NOMO-1 treated with dmso at 0.1 percent for 144 hours (cell line): ENCODE measurements at regions not wholly inside any gene's neighbourhood (a gene's known extent, or its start where the extent isn't known, plus 50 kb on each side); places are given as distances from the start of the nearest gene placed in this dataset.
A peak's percentile ranks its signal among the peaks of the same experiment; 100 is the strongest.

Source experiments
- DNase-seq: peaks from one replicate; lab custom pipeline; 2025; ENCODE audit not compliant: unreplicated experiment; lab: John Stamatoyannopoulos, UW

DNA sequence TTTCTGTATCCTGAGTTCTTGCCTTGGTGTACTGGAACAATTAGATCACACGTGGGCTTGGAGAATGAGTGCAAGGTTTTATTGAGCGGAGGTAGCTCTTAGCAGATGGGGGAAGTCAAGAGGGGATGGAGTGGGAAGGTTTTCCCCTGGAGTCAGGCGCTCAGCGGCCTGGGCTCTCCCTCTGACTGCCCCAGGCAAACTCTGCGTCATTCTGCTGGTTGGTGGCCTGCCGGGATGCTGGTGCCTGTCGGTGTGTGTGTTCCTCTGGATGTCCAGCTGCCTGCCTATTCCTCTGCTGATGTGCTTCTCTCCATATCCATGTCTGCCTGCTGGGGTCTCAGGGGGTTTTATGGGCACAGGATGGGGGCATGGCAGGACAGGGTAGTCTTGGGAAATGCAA is 111.0 kb downstream of the TRIB2 start:
- no peak for DNase-seq

DNA sequence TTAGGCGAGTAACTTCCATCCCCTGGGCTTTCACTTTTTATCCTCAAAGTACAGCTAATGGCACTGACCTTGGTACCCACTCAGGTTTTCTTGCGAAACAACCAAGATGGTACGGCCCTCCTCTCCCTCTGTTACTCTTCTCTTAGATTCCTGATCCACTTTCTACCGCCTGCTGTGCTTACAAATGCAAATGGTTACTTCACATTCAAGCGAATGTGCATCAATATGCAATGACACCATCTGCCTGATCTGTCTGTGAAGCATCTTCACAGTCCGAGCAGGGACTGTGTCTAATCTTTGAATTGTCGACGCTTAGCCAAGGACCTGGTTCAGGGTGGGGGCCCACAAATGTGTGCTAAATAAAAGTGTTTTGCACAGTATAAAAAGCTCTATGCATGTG is 112.2 kb downstream of the TRIB2 start:
- no peak for DNase-seq

DNA sequence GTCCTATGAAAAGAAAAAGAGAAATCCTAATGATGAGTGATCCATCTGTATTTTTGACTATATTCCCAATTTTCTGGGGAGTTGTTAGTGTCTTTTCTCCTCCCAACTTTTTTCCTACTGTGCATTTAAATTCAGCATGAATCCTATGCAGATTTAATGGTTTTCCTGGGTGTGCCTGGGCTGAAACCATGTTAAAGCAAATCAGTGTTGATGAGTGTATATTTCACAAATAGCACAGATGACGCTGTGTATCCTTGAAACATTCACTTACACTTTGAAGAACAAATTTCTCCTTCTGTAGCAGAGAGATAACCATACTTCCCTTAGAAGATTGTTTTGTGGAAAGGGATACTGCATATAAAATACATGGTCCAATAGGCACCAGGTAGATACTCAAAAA is 114.3 kb downstream of the TRIB2 start:
- DNase-seq: no peak

DNA sequence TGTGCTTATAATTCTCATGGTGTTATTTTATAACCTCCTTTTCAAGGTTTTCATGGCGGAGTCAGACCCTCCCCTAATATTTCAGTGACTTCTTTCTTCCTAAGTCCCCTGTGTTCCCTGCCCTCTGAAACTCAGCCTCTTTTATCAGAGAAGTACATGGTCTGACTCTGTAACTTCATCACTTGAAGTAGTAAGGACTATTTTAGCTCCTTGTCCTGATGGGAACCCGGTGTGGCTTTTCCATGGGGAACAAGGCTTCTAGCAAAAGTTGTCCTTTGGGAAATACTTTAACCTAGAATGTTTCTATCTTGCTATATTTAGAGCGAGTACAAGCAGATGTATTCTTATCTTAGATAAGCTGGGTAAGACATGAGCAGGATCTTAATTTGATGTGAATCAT is 117.5 kb downstream of the TRIB2 start:
- DNase-seq: no peak

DNA sequence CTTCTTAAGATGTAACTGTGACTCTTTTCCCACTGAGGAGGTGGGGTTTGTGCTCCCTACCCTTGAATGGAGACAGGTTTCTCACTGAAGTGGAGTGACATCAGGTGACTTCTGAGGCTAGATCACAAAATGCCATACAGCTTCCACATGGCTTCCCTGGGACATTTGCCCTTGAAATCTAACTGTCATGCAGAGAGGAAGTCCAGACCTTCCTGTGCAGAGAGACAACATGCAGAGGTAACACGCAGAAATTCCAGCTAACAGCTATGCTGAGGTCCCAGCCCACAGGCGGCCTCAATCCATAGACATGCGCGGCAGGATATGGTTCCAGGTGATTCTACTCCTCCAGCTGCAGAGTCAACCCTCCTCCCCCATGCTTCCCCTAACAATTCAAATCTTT is 119.0 kb downstream of the TRIB2 start:
- DNase-seq: no peak

DNA sequence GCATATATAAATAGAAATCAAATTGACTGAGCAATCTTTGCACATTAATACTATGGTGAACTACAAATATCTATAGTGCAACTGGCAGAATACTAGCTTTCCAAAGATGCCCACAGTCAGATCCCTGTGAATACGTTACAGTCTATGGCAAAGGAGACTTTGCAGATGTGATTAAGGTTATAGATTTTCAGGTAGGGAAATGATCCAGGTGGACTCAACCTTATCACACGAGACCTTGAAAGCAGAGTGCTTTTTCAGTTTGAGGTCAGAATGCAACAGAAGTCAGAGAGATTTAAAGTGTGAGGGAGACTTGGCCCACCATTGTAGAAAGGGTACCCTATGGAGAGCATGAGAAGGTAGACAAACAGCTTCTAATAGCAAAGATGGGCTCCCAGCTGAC is 122.6 kb downstream of the TRIB2 start:
- DNase-seq: no peak

DNA sequence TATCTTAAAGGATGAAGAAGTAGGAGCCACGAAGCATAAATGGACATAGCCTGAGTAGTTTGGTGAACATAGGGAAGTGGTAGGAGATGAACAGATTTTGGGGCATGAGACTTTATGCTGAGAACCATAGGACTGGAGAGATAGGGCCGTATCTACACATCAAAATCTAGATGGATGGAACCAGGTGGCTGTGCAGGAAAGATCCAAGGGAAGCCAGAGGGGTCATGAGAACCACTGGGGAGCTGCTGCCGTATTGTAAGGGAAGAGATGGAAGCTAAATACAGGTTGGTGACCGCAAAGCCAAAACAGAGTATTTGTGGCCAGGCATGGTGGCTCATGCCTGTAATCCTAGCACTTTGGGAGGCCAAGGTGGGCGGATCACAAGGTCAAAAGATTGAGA is 124.3 kb downstream of the TRIB2 start:
- DNase-seq: no peak

DNA sequence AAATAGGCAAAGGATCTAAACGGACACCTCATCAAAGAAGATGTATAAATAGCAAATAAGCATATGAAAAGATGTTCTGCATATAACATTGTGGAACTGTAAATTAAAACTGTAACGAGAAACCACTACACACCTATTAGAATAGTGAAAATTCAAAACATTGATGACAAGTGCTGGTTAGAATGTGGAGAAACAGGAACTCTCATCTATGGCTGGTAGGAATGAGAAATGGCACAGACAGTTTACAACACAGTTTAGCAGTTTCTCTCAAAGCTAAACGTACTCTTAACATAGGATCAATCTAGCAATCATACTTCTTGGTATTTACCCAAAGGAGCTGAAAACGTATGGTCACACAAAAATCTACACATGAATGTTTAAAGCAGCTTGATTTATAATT is 126.2 kb downstream of the TRIB2 start:
- no peak for DNase-seq

DNA sequence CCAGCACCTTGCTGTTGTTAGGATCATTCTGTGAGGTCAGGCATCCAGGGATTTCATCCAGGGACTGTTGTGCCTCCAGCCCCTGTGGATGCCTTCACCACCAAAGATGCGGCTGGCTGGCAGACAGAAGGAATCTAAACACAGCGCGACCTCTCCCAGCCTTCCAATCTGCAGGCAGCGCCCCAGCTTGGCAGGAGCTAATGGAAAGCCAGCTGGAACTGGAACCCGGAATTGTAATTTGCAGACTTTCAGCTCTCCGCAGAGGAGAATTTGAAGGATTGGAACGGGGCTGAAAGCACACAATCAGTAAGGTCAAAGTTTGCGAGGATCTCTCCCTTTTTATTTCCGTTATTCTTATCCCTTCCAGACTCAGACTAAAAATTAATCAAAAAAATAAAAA is 127.8 kb downstream of the TRIB2 start:
- no peak for DNase-seq

DNA sequence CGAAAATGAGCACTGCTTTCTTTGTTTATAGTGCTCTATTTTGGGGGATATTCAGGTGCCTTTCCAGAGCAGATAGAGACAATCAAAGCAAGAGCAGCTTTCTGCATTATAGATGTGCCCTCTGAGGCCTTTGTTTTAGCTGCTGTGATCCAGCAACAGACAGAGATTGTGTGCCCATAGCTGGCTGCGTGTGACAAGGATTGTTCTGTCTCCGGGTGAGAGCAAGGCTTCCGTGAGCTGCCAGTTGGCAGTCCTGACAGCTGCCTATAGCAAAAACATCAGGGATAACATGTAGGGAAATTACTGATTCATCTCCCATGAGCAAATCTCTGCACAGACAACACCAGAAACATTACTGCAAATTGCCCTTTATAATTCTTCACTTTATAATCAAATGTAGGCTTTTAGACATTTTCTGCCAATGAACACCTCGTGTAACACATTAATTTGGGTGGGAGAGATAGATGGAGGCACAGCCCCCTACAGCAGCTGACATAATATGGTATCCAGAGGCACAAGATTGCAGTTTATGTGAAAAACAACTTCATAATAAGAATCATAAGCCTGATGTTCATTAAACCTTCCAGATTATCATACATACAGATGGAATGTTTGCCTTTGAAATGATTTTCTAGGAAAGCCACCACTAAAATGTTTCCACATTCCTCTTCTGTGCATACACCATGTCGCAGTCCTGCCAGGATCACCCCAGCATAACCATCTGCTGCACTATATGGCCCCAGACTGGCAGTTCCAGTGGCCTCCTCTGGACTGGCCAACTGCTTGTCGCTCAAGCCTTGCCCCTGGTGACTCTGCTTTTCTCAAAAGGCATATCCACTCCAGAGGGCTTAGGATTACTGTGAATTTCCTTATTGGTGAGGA is 131.2 kb downstream of the TRIB2 start:
- DNase-seq: no peak

DNA sequence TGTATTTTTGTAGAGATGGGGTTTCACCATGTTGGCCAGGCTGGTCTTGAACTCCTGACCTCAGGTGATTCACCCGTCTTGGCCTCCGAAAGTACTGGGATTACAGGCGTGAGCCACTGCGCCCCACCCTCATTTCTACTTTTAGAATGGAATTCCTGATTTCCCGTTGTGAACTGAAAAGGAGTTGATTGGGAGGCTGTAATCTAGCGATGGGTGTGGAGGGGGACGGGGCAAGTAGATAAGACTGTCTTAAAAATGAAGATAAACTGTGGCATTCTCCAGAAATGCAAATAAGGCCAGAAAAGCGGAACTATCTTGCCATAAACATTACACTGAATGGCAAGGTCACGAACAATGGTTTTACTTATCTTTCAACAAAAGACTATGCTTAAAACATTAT is 135.4 kb downstream of the TRIB2 start:
- no peak for DNase-seq

DNA sequence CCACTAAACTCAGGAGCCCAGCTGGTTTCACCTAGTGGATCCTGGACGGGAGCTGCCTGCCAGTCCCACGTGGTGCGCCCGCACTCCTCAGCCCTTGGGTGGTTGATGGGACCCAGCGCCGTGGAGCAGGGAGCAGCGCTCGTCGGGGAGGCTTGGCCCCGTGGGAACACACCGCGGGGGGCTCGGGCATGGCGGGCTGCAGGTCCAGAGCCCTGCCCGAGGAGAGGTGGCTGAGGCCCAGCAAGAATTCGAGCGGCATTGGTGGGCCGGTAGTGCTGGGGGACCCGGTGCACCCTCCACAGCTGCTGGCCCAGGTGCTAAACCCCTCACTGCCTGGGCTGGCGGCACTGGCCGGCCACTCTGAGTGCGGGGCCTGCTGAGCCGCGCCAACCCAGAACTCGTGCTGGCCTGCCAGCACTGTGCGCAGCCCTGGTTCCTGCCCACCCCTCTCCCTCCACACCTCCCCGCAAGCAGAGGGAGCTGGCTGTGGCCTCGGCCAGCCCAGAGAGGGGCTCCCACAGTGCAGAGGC is 137.3 kb downstream of the TRIB2 start:
- no peak for DNase-seq

DNA sequence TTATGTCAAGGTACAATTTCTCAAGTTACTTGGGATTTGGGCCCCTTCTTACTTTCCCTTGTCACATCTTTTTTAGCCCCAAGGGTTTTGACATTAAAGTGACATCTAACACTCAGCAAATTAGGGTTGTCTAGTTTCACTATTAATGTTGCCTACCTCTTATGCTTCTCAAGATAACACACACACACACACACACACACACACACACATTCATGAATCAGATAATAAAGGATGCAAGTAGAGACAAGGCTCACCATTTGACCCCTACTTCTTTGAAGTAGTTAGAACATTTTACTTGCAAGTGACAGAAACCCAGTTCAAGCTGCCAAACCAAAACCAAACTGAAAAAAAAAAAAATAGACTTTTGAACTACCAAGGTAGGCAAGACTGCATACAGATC is 138.8 kb downstream of the TRIB2 start:
- DNase-seq: no peak

DNA sequence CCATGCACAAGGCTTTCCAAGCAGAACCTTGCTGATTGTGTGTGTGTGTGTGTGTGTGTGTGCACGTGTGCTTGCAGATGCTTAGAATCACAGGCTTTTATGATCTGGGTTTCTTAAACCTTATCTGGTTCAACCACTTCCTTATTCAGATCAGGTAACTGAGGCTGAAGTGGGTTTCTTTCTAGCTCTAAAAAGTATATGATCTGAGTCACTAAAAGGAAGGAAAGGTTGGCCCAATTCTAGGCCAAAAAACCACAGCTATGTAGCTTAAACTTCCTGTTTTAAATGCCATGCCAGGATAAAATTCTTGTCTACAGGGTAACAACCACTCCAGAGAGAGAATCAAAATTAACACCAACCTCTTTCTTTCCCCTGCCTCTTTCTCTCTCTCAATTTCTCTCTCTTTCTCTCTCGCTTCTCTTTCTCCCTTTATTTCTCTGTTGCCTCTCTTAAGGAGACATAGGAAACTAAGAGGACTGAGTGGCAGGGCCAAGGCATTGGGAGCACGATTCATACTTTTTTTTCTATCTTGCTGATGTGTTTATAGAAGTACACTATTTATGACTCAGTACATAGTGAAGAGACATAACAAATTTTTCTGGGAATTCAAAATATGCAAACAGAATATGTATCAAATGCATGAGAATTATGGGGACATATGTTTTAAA is 140.3 kb downstream of the TRIB2 start:
- peak; percentile 84 for DNase-seq

DNA sequence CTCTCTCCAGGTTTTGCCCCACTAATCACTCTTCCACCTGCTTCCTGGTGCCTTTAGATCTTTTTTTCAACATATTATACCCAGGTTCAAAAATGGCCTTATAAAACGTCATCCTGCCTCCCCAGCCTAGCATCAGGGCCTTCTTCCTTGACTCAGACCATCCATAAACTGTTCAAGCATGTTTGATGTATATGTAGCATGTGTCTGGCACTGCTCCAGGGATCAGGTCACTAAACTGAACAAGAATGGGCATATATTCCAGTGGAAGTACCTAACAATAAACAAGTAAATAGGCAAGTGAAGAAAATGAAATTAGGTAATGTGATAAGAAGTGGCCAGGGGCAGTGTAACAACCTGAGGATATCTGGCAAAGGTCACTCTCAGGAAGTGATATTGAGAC is 141.2 kb downstream of the TRIB2 start:
- DNase-seq: no peak

DNA sequence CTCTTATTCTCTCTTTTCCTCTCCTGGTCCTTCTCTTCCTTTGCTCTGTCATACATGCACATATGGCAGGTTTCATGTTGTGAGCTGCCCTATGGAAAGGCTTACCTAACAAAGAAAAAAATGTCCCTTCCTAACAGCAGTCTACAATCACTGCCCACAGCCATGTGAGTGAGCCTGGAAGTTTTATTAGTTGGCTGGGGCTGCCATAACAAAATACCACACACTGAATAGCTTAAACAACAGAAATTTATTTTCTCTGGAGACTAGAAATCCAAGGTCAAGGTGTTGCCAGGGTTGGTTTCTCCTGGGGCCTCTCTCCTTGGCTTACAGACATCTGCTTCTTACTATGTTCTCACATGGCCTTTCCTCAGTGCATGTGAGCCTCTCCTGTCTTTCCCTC is 142.1 kb downstream of the TRIB2 start:
- no peak for DNase-seq

DNA sequence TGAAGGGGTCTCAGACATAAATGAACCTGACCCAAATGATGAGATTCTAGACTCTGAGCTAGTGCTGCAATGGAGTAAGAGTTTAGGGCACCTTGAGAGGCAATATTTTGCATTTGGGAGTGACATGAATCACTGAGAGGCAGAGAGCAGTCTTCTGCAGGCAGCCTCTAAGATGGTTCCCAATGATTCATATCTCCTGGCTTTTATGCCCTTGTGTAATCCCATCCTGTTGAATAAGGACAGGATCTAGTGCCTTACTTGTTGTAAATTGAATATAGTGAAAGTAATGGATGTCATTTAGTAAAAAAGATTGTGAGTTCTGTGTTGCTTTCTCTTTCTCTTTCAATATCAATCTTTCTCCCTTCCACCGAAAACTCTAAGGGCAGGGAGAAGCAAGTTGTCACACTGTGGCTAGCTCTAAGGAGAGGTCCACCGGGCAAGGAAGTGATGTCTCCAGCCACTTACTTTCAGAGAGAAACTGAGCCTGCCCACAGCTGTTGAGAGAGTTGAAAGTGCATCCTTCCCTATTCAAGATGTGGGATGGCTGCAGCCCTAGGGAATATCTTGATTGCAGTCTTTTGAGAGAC is 144.7 kb downstream of the TRIB2 start:
- no peak for DNase-seq

DNA sequence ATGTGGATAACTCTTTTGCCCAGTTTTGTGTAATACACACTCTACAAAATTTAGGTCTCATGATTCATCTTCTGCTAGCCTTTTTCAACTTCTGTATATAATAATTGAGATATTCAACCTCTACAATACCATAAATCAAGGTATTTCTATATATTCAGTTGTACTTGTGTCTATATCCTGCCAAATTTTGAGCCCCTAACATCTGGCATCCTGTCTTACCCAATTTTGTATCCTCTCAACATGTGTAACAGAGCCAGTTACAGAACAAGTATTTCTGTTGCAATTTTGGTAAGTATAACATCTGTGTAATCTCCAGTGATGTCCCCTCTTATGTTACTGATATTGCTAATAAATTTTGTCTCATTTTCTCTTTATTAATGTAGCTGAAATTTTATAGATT is 145.8 kb downstream of the TRIB2 start:
- DNase-seq: no peak

DNA sequence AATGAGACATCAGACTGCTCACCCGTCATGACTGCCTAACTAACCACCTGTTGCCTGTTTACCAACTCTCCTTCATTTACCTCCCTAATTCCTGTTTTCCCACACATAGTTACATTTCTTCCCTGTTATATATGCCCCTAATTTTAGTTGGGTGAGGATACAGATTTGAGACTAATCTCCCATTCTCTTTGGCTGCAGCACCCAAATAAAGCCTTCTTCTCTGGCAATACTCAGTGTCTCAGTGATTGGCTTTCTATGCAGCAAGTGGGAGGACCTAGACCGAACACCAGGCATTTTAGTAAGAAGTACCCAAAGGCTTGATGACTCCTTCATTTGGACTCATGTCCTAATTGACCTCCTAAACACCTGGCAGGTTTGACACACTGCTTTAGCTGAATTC is 147.2 kb downstream of the TRIB2 start:
- DNase-seq: no peak

DNA sequence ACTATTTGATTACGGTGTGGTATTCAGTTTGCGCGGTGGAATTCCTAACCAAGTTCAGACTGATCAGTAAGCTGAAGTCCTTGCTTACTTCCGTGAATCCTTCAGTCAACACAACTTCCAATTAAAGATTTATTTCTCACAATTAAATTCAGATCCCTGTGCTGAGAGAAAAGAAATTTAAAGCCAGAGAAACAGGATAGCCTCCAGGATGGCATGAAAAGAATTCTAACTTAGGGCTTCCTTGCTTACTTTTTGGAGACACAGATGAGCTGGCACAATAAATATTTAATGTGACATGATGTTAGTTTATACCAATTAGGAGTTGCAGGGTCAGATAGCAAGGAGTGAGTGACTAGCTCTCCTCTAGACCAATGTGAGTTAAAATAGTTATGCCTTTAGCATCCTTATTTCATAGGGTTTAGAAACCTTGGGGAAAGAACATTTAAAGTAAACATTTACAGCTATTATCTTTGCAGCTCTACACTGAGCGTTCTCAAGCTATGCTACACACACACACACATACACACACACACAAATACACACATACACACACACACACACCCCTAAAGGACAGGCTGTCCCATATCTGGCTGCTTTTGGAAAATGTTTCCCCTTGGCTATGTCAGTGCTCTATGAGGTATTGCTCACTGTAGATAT is 151.0 kb downstream of the TRIB2 start:
- no peak for DNase-seq

DNA sequence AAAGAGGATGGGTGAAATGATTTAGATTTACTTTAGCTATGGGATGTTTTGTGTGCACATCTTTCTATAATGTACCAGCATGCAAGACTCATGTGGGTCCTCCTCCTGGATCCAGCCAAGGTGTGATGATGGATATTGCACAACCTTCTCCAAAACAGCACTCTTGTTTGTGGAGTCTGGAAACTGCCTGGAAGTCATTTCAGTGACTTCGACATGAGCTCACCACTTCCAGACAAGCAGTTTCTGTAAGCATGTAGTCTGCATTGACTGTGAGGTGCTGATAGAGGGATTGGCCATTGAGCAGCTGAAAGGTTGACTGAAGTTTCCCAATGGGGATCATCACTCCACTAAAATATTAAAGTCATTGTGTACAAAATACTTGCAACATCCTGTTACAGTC is 154.0 kb downstream of the TRIB2 start:
- DNase-seq: no peak
